ENCODE measurements at regions not wholly inside any gene's neighbourhood (a gene's known extent, or its start where the extent isn't known, plus 50 kb on each side); places are given as distances from the start of the nearest gene placed in this dataset.

DNA sequence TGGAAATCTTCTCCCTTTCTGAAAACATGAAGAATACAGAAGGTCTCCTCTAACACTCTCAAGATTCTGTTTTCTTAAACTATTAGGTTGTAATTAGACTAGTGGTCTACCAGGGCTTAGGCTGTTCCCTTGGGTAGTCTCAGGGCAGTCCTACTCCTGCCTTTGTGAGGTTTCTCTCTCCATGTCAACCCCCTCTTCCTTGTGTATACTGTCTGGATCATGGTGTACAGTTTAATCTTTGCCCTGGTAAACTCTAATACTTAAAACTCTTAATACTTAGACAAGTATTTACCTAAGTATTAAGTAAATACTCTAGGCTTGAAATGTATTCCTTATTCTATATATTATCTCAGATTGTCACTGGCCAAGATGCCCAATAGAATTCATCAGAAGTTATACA lies 480.3 kb upstream of the TNP1 start:
- TF ChIP-seq, protein P1, sequence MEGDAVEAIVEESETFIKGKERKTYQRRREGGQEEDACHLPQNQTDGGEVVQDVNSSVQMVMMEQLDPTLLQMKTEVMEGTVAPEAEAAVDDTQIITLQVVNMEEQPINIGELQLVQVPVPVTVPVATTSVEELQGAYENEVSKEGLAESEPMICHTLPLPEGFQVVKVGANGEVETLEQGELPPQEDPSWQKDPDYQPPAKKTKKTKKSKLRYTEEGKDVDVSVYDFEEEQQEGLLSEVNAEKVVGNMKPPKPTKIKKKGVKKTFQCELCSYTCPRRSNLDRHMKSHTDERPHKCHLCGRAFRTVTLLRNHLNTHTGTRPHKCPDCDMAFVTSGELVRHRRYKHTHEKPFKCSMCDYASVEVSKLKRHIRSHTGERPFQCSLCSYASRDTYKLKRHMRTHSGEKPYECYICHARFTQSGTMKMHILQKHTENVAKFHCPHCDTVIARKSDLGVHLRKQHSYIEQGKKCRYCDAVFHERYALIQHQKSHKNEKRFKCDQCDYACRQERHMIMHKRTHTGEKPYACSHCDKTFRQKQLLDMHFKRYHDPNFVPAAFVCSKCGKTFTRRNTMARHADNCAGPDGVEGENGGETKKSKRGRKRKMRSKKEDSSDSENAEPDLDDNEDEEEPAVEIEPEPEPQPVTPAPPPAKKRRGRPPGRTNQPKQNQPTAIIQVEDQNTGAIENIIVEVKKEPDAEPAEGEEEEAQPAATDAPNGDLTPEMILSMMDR (IDR thresholded peaks at IDR 0.05), result no peak
- no peak for TF ChIP-seq POLR2A (IDR thresholded peaks at IDR 0.05)
